ENCODE measurements at regions not wholly inside any gene's neighbourhood (a gene's known extent, or its start where the extent isn't known, plus 50 kb on each side); places are given as distances from the start of the nearest gene placed in this dataset.

DNA sequence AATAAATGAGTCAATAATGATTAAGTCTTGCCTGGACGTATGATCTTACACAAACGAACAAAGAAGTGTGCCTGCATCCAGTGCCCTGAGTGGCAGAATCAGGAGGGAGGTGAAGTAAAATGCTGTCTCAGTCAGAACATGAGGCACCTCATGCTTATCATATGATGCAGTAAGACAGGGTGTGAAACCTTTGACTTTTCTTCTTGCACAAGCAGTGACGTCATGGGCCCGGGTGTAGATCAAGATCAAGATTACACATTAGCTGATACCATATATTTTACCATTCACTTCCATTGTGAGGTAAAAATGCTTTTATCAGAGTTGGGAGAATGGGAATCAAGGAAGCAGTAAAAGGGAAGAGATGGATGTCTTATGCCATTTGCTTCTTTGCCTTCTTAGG is 291.6 kb upstream of the PLSCR5 start:
- TF ChIP-seq, protein P1, sequence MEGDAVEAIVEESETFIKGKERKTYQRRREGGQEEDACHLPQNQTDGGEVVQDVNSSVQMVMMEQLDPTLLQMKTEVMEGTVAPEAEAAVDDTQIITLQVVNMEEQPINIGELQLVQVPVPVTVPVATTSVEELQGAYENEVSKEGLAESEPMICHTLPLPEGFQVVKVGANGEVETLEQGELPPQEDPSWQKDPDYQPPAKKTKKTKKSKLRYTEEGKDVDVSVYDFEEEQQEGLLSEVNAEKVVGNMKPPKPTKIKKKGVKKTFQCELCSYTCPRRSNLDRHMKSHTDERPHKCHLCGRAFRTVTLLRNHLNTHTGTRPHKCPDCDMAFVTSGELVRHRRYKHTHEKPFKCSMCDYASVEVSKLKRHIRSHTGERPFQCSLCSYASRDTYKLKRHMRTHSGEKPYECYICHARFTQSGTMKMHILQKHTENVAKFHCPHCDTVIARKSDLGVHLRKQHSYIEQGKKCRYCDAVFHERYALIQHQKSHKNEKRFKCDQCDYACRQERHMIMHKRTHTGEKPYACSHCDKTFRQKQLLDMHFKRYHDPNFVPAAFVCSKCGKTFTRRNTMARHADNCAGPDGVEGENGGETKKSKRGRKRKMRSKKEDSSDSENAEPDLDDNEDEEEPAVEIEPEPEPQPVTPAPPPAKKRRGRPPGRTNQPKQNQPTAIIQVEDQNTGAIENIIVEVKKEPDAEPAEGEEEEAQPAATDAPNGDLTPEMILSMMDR (IDR thresholded peaks at IDR 0.05; ENCODE audit: low read depth, low read length) = no peak
- DNase-seq (ENCODE audit: low read depth in 2 of 2) = no peak
- H3K4me3 ChIP-seq (replicated peaks in 1 of 2; ENCODE audit: low read depth in 2 of 2, low read length in 2 of 2) = no peak overlapping the region

DNA sequence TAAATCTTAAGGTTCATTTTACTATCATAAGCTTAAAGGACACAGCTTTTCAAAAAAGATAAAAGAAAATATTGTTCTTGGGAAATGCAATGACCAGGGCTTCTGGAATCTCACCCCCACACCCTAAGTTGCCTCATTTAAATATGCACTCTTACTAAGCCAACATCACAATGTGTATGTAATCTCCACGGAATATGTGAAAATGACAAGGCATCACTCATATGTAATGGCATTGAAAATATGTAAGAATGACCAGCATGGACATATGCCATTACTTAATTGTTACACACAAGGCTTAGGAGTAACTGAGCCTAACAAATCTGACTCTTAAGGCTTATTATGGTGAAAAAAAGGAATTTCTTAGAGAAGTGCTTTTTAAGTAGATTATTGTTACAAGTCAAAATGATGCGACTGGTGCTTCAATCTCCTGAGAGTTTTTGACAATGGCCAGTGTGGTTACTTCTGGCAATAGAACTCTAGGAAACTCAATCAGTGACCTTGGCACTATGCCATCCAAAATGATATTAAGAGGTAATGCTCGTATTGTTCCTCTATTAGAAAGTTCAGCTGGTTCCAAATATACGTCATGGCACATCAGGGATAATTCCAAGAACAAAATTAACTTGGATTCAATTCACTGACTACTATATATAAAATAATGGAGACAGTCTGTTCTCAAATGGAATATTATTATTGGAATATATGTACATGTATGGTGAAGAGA is 290.0 kb upstream of the PLSCR5 start:
- TF ChIP-seq, protein P1 (IDR thresholded peaks at IDR 0.05; ENCODE audit: low read depth, low read length) = no peak
- no peak overlapping the region for H3K4me3 ChIP-seq (replicated peaks in 1 of 2; ENCODE audit: low read depth in 2 of 2, low read length in 2 of 2)
- peak; percentile 2 to 86 for DNase-seq (ENCODE audit: low read depth in 2 of 2)

DNA sequence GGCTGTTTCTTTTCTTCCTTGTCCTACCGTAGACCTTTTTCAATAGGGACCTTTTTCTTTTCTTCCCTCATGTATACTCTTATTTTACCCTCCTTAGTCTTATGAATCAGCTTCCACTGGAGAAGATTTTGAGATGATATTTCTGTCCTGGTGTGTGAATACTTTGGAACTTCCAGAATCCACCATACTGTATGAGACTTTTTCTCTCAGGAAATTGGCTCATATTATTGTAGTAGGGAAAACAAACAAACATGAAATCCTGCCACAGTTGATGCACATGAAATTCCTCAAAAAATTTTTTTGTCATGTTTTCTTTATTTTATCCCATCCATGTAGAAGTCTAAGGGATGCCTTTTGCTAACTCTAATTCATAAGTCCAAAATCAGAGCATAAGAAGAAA is 289.3 kb upstream of the PLSCR5 start:
- H3K4me3 ChIP-seq (replicated peaks in 1 of 2; ENCODE audit: low read depth in 2 of 2, low read length in 2 of 2) = no peak overlapping the region
- TF ChIP-seq, protein P1 (IDR thresholded peaks at IDR 0.05; ENCODE audit: low read depth, low read length) = no peak
- peak in 1 of 2 donors; percentile 19 for DNase-seq (ENCODE audit: low read depth in 2 of 2)

DNA sequence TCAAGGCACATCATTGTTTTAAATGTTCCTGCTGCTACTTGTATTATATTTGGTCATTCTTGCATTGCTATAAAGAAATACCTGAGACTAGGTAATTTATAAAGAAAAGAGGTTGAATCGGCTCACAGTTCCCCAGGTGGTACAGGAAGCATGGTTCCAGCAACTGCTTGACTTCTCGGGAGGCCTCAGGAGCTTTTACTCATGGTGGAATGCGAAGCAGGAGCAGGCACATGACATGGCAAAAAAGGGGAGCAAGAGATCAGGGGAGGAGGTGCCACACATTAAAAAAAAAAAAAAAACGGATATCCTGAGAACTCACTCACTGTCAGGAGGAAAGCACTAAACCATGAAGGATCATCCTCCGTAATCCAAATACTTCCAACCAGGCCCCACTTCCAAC is 286.9 kb upstream of the PLSCR5 start:
- no peak overlapping the region for H3K4me3 ChIP-seq (replicated peaks in 1 of 2; ENCODE audit: low read depth in 2 of 2, low read length in 2 of 2)
- TF ChIP-seq, protein P1 (IDR thresholded peaks at IDR 0.05; ENCODE audit: low read depth, low read length) = no peak
- DNase-seq (ENCODE audit: low read depth in 2 of 2) = no peak

DNA sequence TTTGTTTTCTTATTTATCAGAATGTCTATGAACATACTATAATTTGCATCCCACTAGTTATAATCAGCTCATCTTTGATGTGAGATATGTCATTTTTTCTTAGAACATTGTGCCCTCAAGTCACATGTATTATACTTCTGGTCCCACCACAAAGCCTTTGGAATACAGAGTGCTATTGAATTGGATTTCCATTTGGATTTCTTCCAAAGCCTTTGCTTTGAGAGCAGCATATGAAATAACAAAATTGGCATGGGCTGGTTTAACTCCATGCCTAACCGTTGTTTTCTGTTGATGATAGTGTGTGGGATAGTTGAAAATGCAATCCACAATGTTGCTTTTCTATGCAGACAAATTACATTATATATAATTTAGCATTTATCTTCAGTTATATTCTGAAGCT is 284.5 kb upstream of the PLSCR5 start:
- H3K4me3 ChIP-seq (replicated peaks in 1 of 2; ENCODE audit: low read depth in 2 of 2, low read length in 2 of 2) = no peak overlapping the region
- TF ChIP-seq, protein P1 (IDR thresholded peaks at IDR 0.05; ENCODE audit: low read depth, low read length) = no peak

DNA sequence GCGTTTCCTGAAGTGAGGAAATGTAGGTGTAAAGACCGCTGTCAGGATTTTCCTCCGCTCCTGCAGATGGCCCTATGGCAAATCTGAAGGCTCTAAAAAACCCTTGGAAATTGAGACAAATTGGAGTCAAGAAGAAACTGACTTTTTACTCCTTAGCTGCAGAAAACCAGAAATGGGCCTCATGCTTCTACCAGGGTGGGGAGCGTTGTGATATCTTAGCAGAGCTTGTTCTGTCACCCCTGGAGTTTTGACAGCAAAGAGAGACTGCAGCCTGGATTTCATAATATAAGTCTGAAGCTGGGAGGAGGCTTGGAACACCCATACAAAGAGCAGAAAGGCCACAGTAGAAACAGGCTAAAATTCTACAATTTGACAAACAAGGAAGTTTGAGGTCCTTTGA is 283.0 kb upstream of the PLSCR5 start:
- H3K4me3 ChIP-seq (replicated peaks in 1 of 2; ENCODE audit: low read depth in 2 of 2, low read length in 2 of 2) = no peak overlapping the region
- TF ChIP-seq, protein P1 (IDR thresholded peaks at IDR 0.05; ENCODE audit: low read depth, low read length) = no peak
- DNase-seq (ENCODE audit: low read depth in 2 of 2) = no peak

More for the DNA sequence above, 284.5 kb upstream of the PLSCR5 start:
- DNase-seq (ENCODE audit: low read depth in 2 of 2) = no peak

DNA sequence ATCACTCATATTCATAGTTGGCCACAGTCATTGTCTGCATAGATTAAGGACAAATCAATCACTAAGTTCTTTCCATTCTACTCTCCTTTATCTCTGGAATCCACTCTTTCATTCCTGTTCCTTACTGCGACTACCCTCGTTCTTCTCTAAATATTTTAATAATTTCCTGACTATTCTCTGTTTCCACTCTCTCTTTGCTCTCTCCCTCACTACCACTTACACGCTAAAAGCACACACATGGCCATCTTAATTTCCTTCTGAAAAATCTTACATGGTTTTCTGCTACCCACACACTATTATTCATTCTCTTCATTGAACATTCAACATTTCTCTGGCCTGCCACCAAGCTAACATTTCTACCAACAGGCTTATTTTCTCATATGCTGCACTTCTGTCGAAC is 279.6 kb upstream of the PLSCR5 start:
- H3K4me3 ChIP-seq (replicated peaks in 1 of 2; ENCODE audit: low read depth in 2 of 2, low read length in 2 of 2) = no peak overlapping the region
- TF ChIP-seq, protein P1 (IDR thresholded peaks at IDR 0.05; ENCODE audit: low read depth, low read length) = no peak
- no peak for DNase-seq (ENCODE audit: low read depth in 2 of 2)

All from cardiac fibroblast (primary cell).